ENCODE measurements at regions not wholly inside any gene's neighbourhood (a gene's known extent, or its start where the extent isn't known, plus 50 kb on each side); places are given as distances from the start of the nearest gene placed in this dataset.

GRCh38 chrX:75642811-75643361 is 120.0 kb upstream of the ZDHHC15 start:
- WGBS, 5 donors: 55 to 86% (median 66%) methylated on average over 3 of the region's 3 CpGs
- Histone ChIP-seq H3K9me3 (peaks cover 0 to 44% (median 28%) of the 10 kb centered on the region in 8 donors), H3K27me3 (replicated peaks in 1 of 7) (no peaks in the 10 kb centered on the region), H3K27ac (no peak overlapping the region), H3K36me3 (no peaks in the 10 kb centered on the region), H3K4me1 (no peaks in the 10 kb centered on the region), H3K4me3 (no peak overlapping the region)
- intact Hi-C loops (cut with DNase I; ENCODE audit: low total_unique reads): no loop called here
- no peak for DNase-seq
- no peak for TF ChIP-seq POLR2AphosphoS5 (IDR thresholded peaks at IDR 0.05)
- no peak for TF ChIP-seq POLR2A (IDR thresholded peaks at IDR 0.05)
- no peak for TF ChIP-seq CTCF (IDR thresholded peaks at IDR 0.05 in 8 of 11, conservative IDR thresholded peaks at IDR 0.05 in 3 of 11)

- 65 to 94% (median 84%) methylated on average over 2 to 3 of the region's 3 CpGs for WGBS, 5 donors
- no peaks in the 10 kb centered on the region for H3K27me3 ChIP-seq (replicated peaks in 1 of 7)
- H3K4me3 ChIP-seq: no peak overlapping the region
- no peak overlapping the region for H3K27ac ChIP-seq
- H3K36me3 ChIP-seq: no peaks in the 10 kb centered on the region
- intact Hi-C loops (cut with DNase I; ENCODE audit: low total_unique reads): no loop called here
- TF ChIP-seq POLR2A (IDR thresholded peaks at IDR 0.05) (no peak), POLR2AphosphoS5 (IDR thresholded peaks at IDR 0.05) (no peak), CTCF (IDR thresholded peaks at IDR 0.05 in 8 of 11, conservative IDR thresholded peaks at IDR 0.05 in 3 of 11) (no peak)
- no peaks in the 10 kb centered on the region for H3K4me1 ChIP-seq
- H3K9me3 ChIP-seq: peaks cover 0 to 30% (median 17%) of the 10 kb centered on the region in 8 donors
- DNase-seq: no peak
These were observed 115.5 kb upstream of the ZDHHC15 start for GRCh38 chrX:75638332-75638731.

- WGBS, 5 donors: 34 to 78% (median 47%) methylated on average over 1 of the region's 1 CpG
These were observed 102.4 kb upstream of the ZDHHC15 start for GRCh38 chrX:75625232-75625631.

GRCh38 chrX:75623535-75623934 is 100.7 kb upstream of the ZDHHC15 start:
- Histone ChIP-seq H3K27me3 (replicated peaks in 1 of 7) (no peaks in the 10 kb centered on the region), H3K4me1 (no peaks in the 10 kb centered on the region), H3K9me3 (peaks cover 0 to 15% (median 0%) of the 10 kb centered on the region in 8 donors), H3K27ac (no peak overlapping the region), H3K4me3 (no peak overlapping the region), H3K36me3 (no peaks in the 10 kb centered on the region)
- intact Hi-C loops (cut with DNase I; ENCODE audit: low total_unique reads): no loop called here
- 47 to 83% (median 68%) methylated on average over 1 of the region's 1 CpG for WGBS, 5 donors
- no peak for TF ChIP-seq CTCF (IDR thresholded peaks at IDR 0.05 in 8 of 11, conservative IDR thresholded peaks at IDR 0.05 in 3 of 11)
- no peak for TF ChIP-seq POLR2A (IDR thresholded peaks at IDR 0.05)
- no peak for TF ChIP-seq POLR2AphosphoS5 (IDR thresholded peaks at IDR 0.05)
- DNase-seq: no peak

More at GRCh38 chrX:75625232-75625631, 102.4 kb upstream of the ZDHHC15 start:
- Histone ChIP-seq H3K9me3 (peaks cover 0 to 15% (median 0%) of the 10 kb centered on the region in 8 donors), H3K4me3 (no peak overlapping the region), H3K36me3 (no peaks in the 10 kb centered on the region), H3K27me3 (replicated peaks in 1 of 7) (no peaks in the 10 kb centered on the region), H3K4me1 (no peaks in the 10 kb centered on the region), H3K27ac (no peak overlapping the region)
- no peak for TF ChIP-seq POLR2AphosphoS5 (IDR thresholded peaks at IDR 0.05)
- no peak for TF ChIP-seq POLR2A (IDR thresholded peaks at IDR 0.05)
- TF ChIP-seq CTCF (IDR thresholded peaks at IDR 0.05 in 8 of 11, conservative IDR thresholded peaks at IDR 0.05 in 3 of 11): no peak
- no peak for DNase-seq
- intact Hi-C loops (cut with DNase I; ENCODE audit: low total_unique reads): no loop called here
